A673 (cell line): ENCODE measurements at regions not wholly inside any gene's neighbourhood (a gene's known extent, or its start where the extent isn't known, plus 50 kb on each side); places are given as distances from the start of the nearest gene placed in this dataset.

Experiments used
- BruUV-seq: library from RNA; stranded (reverse); fragments of 400-500 nt; replicated peaks from 2 replicates; lab custom pipeline; 2021; lab: Mats Ljungman, UMichigan
- CTCF ChIA-PET: fragments of 300-600 bp; sonication (Branson Sonifier 250); formaldehyde crosslinking; loops from one replicate; lab custom pipeline; 2022; ENCODE audit warnings: antibody characterized with exemption; lab: Charles Lee
- POLR2A ChIA-PET: fragments of 300-600 bp; sonication (Branson Sonifier 250); formaldehyde crosslinking; loops from one replicate; lab custom pipeline; 2022; ENCODE audit warnings: antibody characterized with exemption; ENCODE audit not compliant: low non-redundant PET; lab: Charles Lee
- DNase-seq: peaks from one replicate; pipeline ENCODE4 v3.0.0-alpha.2; 2015; ENCODE audit warnings: low spot score
- H3K27ac ChIP-seq: fragments of 200-600 bp; sonication (generic); 2 replicates; pipeline ENCODE4 v1.5.1; 2016; ENCODE audit warnings: mixed run types, low read depth, mild to moderate bottlenecking, mixed read lengths, antibody characterized with exemption, low read length; ENCODE audit not compliant: poor library complexity, severe bottlenecking
- H3K27me3 ChIP-seq: fragments of 200-600 bp; sonication (generic); replicated peaks from 2 replicates; pipeline ENCODE4 v1.6.1; 2017; ENCODE audit warnings: mixed run types, low read depth, mild to moderate bottlenecking, mixed read lengths, antibody characterized with exemption, low read length; ENCODE audit not compliant: insufficient read depth, poor library complexity
- H3K36me3 ChIP-seq: fragments of 200-600 bp; sonication (generic); 2 replicates; pipeline ENCODE4 v1.6.1; 2016; ENCODE audit warnings: mixed run types, mild to moderate bottlenecking, mixed read lengths, antibody characterized with exemption, low read length; ENCODE audit not compliant: insufficient read depth, poor library complexity, severe bottlenecking
- H3K4me1 ChIP-seq: fragments of 200-600 bp; sonication (generic); 2 replicates; pipeline ENCODE4 v1.6.1; 2017; ENCODE audit warnings: mixed run types, mild to moderate bottlenecking, mixed read lengths, antibody characterized with exemption, low read length; ENCODE audit not compliant: insufficient read depth, poor library complexity, severe bottlenecking
- H3K4me3 ChIP-seq: fragments of 200-600 bp; sonication (generic); 2 replicates; pipeline ENCODE4 v1.5.1; 2016; ENCODE audit warnings: low read depth, mixed run types, mild to moderate bottlenecking, mixed read lengths, low read length; ENCODE audit not compliant: poor library complexity, severe bottlenecking
- H3K9me3 ChIP-seq: fragments of 200-600 bp; sonication (generic); 2 replicates; pipeline ENCODE4 v1.6.1; 2016; ENCODE audit warnings: mixed run types, low read depth, mild to moderate bottlenecking, mixed read lengths, antibody characterized with exemption, low read length; ENCODE audit not compliant: poor library complexity, severe bottlenecking
- EZH2 ChIP-seq: fragments of 200-600 bp; sonication (generic); IDR thresholded peaks from 2 replicates; pipeline ENCODE4 v1.6.1; 2017; ENCODE audit warnings: borderline replicate concordance, low read depth, mild to moderate bottlenecking, mixed read lengths, antibody characterized with exemption, low read length; ENCODE audit not compliant: poor library complexity, severe bottlenecking
- intact Hi-C: fragments of 100-400 bp; cut with micrococcal nuclease; formaldehyde crosslinking; loops from one replicate; pipeline ENCODE4 v1.10.0; 2022; ENCODE audit not compliant: unreplicated experiment
- TF ChIP-seq, protein P1 (sequence below): fragments of 300-800, 200-600 bp; sonication (generic); conservative IDR thresholded peaks from 2 replicates; pipeline ENCODE4 v1.5.1; 2017; ENCODE audit warnings: low read depth, mild to moderate bottlenecking, antibody characterized with exemption, low read length, moderate library complexity, mixed read lengths

DNA sequence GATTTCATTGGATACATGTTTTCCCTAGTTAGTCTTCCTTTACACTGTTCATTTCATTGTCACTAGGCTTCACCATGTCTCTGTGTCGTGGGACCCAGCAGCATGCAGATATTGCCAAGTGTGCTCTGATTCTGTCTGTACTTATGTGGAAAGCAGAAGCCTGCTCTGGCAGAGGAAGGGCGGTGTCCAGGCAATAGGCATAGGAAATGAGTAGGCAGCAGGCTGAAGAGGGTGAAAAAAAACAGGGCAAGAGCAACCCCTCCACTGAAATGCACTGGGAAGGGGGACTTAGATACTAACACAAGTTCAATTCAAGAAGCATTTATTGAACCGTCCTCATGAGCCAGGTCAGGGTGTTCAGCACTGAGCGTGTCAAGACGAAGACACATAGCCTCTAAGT lies 85.2 kb upstream of the VAV3 start:
- ChIA-PET CTCF (no interaction called here), POLR2A (no interaction called here)
- no peak for TF ChIP-seq EZH2
- TF ChIP-seq, protein P1, sequence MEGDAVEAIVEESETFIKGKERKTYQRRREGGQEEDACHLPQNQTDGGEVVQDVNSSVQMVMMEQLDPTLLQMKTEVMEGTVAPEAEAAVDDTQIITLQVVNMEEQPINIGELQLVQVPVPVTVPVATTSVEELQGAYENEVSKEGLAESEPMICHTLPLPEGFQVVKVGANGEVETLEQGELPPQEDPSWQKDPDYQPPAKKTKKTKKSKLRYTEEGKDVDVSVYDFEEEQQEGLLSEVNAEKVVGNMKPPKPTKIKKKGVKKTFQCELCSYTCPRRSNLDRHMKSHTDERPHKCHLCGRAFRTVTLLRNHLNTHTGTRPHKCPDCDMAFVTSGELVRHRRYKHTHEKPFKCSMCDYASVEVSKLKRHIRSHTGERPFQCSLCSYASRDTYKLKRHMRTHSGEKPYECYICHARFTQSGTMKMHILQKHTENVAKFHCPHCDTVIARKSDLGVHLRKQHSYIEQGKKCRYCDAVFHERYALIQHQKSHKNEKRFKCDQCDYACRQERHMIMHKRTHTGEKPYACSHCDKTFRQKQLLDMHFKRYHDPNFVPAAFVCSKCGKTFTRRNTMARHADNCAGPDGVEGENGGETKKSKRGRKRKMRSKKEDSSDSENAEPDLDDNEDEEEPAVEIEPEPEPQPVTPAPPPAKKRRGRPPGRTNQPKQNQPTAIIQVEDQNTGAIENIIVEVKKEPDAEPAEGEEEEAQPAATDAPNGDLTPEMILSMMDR: no peak

DNA sequence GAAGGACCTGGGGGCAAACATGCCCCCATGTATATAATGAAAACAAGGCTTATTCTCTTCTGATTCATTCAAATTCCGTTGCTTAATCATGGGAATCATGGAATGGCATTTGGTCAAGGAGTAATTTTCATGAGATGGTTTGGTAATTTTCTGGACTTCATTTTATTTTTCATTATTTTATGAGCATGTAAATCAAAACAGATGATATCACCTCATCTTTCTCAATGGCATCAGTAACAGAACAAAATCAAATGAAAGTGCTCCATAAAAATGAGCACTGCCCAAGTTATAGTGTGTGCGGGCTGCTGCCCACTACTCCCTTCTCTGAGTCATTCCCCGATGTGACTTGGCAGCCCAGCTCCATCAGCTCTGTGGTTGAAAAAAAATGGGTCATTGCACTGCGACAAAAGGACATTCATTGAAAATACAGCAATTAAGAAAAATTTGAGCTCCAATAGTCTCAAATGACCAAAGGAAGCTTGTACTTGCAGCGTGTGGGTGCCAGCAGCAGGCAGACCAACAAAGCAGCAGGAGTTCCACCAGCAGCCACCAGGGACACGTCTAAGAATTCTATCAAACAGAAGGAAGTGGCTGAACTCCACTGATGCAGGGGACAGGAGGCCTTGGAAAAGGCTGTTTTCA lies 84.3 kb upstream of the VAV3 start:
- ChIA-PET POLR2A (no interaction called here), CTCF (no interaction called here)
- BruUV-seq: no TSS peak
- no peaks in the 10 kb centered on the region for H3K4me1 ChIP-seq
- H3K27ac ChIP-seq: no peak overlapping the region
- no peak for TF ChIP-seq EZH2
- TF ChIP-seq, protein P1: peak; percentile 50; the same call in 1 of the 2 replicates
- DNase-seq: peak; percentile 39
- H3K4me3 ChIP-seq: no peak overlapping the region
- no peaks in the 10 kb centered on the region for H3K9me3 ChIP-seq
- no peaks in the 10 kb centered on the region for H3K27me3 ChIP-seq
- intact Hi-C loops: no loop called here
- no peaks in the 10 kb centered on the region for H3K36me3 ChIP-seq

More for the DNA sequence above, 85.2 kb upstream of the VAV3 start:
- no peaks in the 10 kb centered on the region for H3K9me3 ChIP-seq
- no peaks in the 10 kb centered on the region for H3K4me1 ChIP-seq
- BruUV-seq: no TSS peak
- no peak overlapping the region for H3K4me3 ChIP-seq
- intact Hi-C loops: no loop called here
- no peak overlapping the region for H3K27ac ChIP-seq
- no peak for DNase-seq
- H3K27me3 ChIP-seq: no peaks in the 10 kb centered on the region
- H3K36me3 ChIP-seq: no peaks in the 10 kb centered on the region

DNA sequence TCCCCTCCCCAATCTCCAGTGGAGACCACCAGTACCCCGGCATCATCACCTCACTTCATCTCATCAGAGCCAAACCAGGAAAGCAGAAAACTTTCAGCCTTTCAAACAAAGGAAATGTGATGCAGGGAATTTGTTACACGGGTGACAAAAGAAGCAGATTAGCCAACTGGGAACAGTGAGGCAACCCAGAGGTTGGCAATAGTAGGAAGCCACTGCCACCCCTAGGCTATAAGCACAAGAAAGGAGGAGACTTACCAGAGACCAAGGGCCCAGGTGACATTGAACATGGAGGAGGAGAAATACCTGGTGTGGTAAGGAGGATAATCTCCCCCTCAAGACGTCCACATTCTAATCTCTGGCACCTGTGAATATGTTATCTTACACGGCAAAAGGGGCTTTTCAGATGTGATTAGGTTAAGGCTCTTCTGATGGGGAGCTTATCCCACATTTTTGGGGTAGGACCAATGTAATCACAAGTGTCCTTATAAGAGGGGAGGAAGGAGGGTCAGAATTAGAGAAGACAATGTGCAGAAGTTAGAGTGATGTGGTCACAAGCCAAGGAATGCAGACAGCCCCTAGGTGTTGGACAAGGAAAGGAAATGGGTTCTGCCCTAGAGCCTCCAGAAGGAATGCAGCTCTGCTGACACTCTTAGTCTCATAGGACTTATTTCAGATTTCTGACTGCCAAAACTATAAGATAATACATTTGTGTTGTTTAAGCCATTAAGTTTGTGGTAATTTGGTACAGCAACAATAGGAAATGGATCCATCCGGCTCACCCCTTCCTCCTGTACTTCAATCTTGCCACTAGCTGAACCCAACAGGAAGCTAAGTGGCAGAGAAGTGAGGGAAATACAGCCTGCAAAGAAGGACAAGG lies 83.6 kb upstream of the VAV3 start:
- intact Hi-C loops: no loop called here
- Histone ChIP-seq H3K27ac (no peak overlapping the region), H3K4me3 (no peak overlapping the region), H3K9me3 (no peaks in the 10 kb centered on the region), H3K27me3 (no peaks in the 10 kb centered on the region), H3K4me1 (no peaks in the 10 kb centered on the region), H3K36me3 (no peaks in the 10 kb centered on the region)
- no TSS peak for BruUV-seq
- POLR2A ChIA-PET: no interaction called here
- CTCF ChIA-PET: no interaction called here
- TF ChIP-seq, protein P1: no peak
- no peak for TF ChIP-seq EZH2
- no peak for DNase-seq
